Esophagus squamous epithelium (tissue), 4 donors: ENCODE measurements at regions not wholly inside any gene's neighbourhood (a gene's known extent, or its start where the extent isn't known, plus 50 kb on each side); places are given as distances from the start of the nearest gene placed in this dataset.

Source experiments
- CTCF ChIP-seq, 6 experiments: fragments of 450-650 bp in 4 of 6; fragments of 200-600 bp in 2 of 6; sonication (generic) in 2 of 6; IDR thresholded peaks; one replicate each; pipeline ENCODE4 v1.5.1; 2016 to 2019; ENCODE audit warnings: antibody characterized with exemption in 6 of 6, mild to moderate bottlenecking in 4 of 6, moderate library complexity in 4 of 6
- POLR2A ChIP-seq, 4 donors: fragments of 450-650 bp; IDR thresholded peaks; one replicate each; pipeline ENCODE4 v1.6.1; 2017; ENCODE audit warnings: antibody characterized with exemption in 4 of 4, mild to moderate bottlenecking in 4 of 4, moderate library complexity in 3 of 4

GRCh38 chr11:86148345-86148747 lies 79.5 kb upstream of the PICALM start:
- TF ChIP-seq CTCF (IDR thresholded peaks at IDR 0.05) (no peak), POLR2A (IDR thresholded peaks at IDR 0.05) (no peak)
